K562 (cell line): ENCODE measurements at regions not wholly inside any gene's neighbourhood (a gene's known extent, or its start where the extent isn't known, plus 50 kb on each side); places are given as distances from the start of the nearest gene placed in this dataset.

Experiments used
- ATAC-seq: fragments of 200-7000 bp; cut with Tn5 transposase; 3 replicates; pipeline ENCODE4 v1.9.1; 2020; ENCODE audit warnings: moderate library complexity
- BruUV-seq: library from RNA; stranded (reverse); fragments of 400-500 nt; replicated peaks from 2 replicates; lab custom pipeline; 2021; lab: Mats Ljungman, UMichigan
- CTCF ChIA-PET: fragments of 300-600 bp; formaldehyde crosslinking; extraction: SDS; loops from one replicate; lab custom pipeline; 2021; ENCODE audit warnings: low intra/inter-chr PET ratio; lab: Yijun Ruan, JAX
- POLR2A ChIA-PET: fragments of 300-600, 350-650 bp; sonication (Branson Sonifier 250); formaldehyde crosslinking; extraction: SDS; loops from one replicate; lab custom pipeline; 2021; ENCODE audit warnings: antibody characterized with exemption, inconsistent platforms; lab: Yijun Ruan, JAX
- DNase-seq, 4 experiments: peaks; one replicate each; pipeline versions ENCODE4 v3.0.0 to v3.0.0-alpha.2; 2011 to 2018; ENCODE audit warnings: low spot score in 3 of 4, mixed read lengths in 3 of 4; ENCODE audit errors: extremely low read depth in 1 of 4
- FAIRE-seq: peaks from 2 replicates; lab custom pipeline; 2011; peaks lifted over from hg19 to GRCh38; lab: Jason Lieb, UNC
- H2AFZ ChIP-seq: 2 replicates; pipeline ENCODE4 v1.6.0; 2011; ENCODE audit warnings: low read depth, low read length, control low read depth, inconsistent platforms
- H3K27ac ChIP-seq: fragments of 200-600 bp; 3 replicates; pipeline ENCODE4 v1.8.0; 2011; ENCODE audit warnings: low read depth, mild to moderate bottlenecking, control low read depth, inconsistent platforms, low read length, moderate library complexity, mixed read lengths; ENCODE audit errors: extremely low read depth
- H3K27me3 ChIP-seq, 2 experiments: fragments of 300-600 bp in 1 of 2; 2 replicates in 1 of 2; 3 replicates in 1 of 2; pipeline versions ENCODE4 v1.6.0 to v1.8.0; 2011; ENCODE audit warnings: inconsistent platforms in 2 of 2, low read length in 2 of 2, mild to moderate bottlenecking in 1 of 2, mixed read lengths in 1 of 2, moderate library complexity in 1 of 2; ENCODE audit not compliant: control insufficient read depth in 2 of 2, insufficient read depth in 2 of 2
- H3K36me3 ChIP-seq: fragments of 300-600 bp; 3 replicates; pipeline ENCODE4 v1.8.0; 2011; ENCODE audit warnings: mild to moderate bottlenecking, low read length, inconsistent platforms; ENCODE audit not compliant: control insufficient read depth, insufficient read depth
- H3K4me1 ChIP-seq, 2 experiments: fragments of 200-600 bp in 1 of 2; replicated peaks in 1 of 2; 2 replicates in 1 of 2; 3 replicates in 1 of 2; pipeline versions ENCODE4 v1.5.1 to v1.8.0; 2011; ENCODE audit warnings: inconsistent platforms in 2 of 2, low read length in 2 of 2, mild to moderate bottlenecking in 1 of 2, mixed read lengths in 1 of 2, moderate library complexity in 1 of 2; ENCODE audit not compliant: control insufficient read depth in 2 of 2, insufficient read depth in 2 of 2
- H3K4me2 ChIP-seq: 2 replicates; pipeline ENCODE4 v1.6.1; 2011; ENCODE audit warnings: low read length, control low read depth, inconsistent platforms, mixed read lengths; ENCODE audit not compliant: insufficient read depth
- H3K4me3 ChIP-seq: fragments of 200-600 bp; sonication (generic), shearing (Covaris generic); 2 replicates; pipeline ENCODE4 v1.5.1; 2016; ENCODE audit warnings: control low read depth, inconsistent platforms
- H3K79me2 ChIP-seq: fragments of 200-600 bp; 3 replicates; pipeline ENCODE4 v1.8.0; 2011; ENCODE audit warnings: low read length, inconsistent platforms; ENCODE audit not compliant: control insufficient read depth, insufficient read depth
- H3K9ac ChIP-seq, 2 experiments: 2 replicates each; pipeline versions ENCODE4 v1.6.0 to v1.6.1; 2011; ENCODE audit warnings: low read depth in 2 of 2, low read length in 2 of 2, control low read depth in 1 of 2, inconsistent platforms in 1 of 2, mild to moderate bottlenecking in 1 of 2, mixed read lengths in 1 of 2; ENCODE audit not compliant: insufficient read depth in 1 of 2
- H3K9me1 ChIP-seq: one replicate; pipeline ENCODE4 v1.6.0; 2011; ENCODE audit warnings: inconsistent platforms, mild to moderate bottlenecking, low read length, moderate library complexity; ENCODE audit not compliant: control insufficient read depth, insufficient read depth
- H3K9me3 ChIP-seq: replicated peaks from 2 replicates; pipeline ENCODE4 v1.5.1; 2011; ENCODE audit warnings: low read depth, low read length, inconsistent platforms; ENCODE audit not compliant: control insufficient read depth, insufficient read depth
- H4K20me1 ChIP-seq: replicated peaks from 2 replicates; pipeline ENCODE4 v1.6.1; 2011; ENCODE audit warnings: low read length, inconsistent platforms, mixed read lengths; ENCODE audit not compliant: control insufficient read depth, insufficient read depth
- BRD9 ChIP-seq: fragments of 450-650 bp; IDR thresholded peaks from 2 replicates; pipeline ENCODE4 v1.6.1; 2018; ENCODE audit warnings: low read depth; ENCODE audit not compliant: partially characterized antibody
- CBX2 ChIP-seq: fragments of 200-600 bp; sonication (generic); IDR thresholded peaks from one replicate; pipeline ENCODE4 v1.6.1; 2012; ENCODE audit warnings: mild to moderate bottlenecking, low read length, inconsistent platforms; ENCODE audit not compliant: insufficient read depth, poor library complexity, severe bottlenecking
- CBX8 ChIP-seq: fragments of 200-600 bp; sonication (generic); IDR thresholded peaks from 2 replicates; pipeline ENCODE4 v1.6.1; 2012; ENCODE audit warnings: borderline replicate concordance, mixed run types, low read depth, mild to moderate bottlenecking, moderate library complexity, mixed read lengths, low read length, control low read depth, inconsistent platforms; ENCODE audit not compliant: poor library complexity, severe bottlenecking; ENCODE audit errors: extremely low read depth
- CCNT2 ChIP-seq: IDR thresholded peaks from 2 replicates; pipeline ENCODE4 v1.6.1; 2011; ENCODE audit warnings: borderline replicate concordance, low read depth, mild to moderate bottlenecking, moderate library complexity, mixed read lengths, low read length; ENCODE audit not compliant: insufficient read length; ENCODE audit errors: extremely low read depth
- ELF1 ChIP-seq: fragments of 200-800 bp; sonication (Bioruptor generic); IDR thresholded peaks from 2 replicates; pipeline ENCODE4 v1.6.1; 2016; ENCODE audit warnings: missing genetic modification characterization, missing compliant biosample characterization
- HMG20B ChIP-seq: fragments of 250-450 bp; sonication (Bioruptor Pico); IDR thresholded peaks from 2 replicates; pipeline ENCODE4 v1.5.0; 2021; ENCODE audit warnings: mild to moderate bottlenecking
- HOMEZ ChIP-seq: fragments of 250-450 bp; sonication (Bioruptor Pico); IDR thresholded peaks from 2 replicates; pipeline ENCODE4 v1.4.0; 2020; ENCODE audit warnings: mild to moderate bottlenecking, moderate library complexity
- KAT7 ChIP-seq: sonication (generic); formaldehyde crosslinking; IDR thresholded peaks from 2 replicates; pipeline ENCODE4 v1.8.0; 2022; ENCODE audit warnings: missing genetic modification reagents, mild to moderate bottlenecking, borderline replicate concordance
- MCM7 ChIP-seq, 2 experiments: fragments of 450-650 bp; IDR thresholded peaks; 2 replicates each; pipeline ENCODE4 v1.6.1; 2016 to 2018
- MTA1 ChIP-seq: fragments of 450-650 bp; IDR thresholded peaks from 2 replicates; pipeline ENCODE4 v1.6.1; 2017; ENCODE audit warnings: borderline replicate concordance
- RBM34 ChIP-seq: fragments of 200-400 bp; formaldehyde crosslinking; IDR thresholded peaks from 2 replicates; pipeline ENCODE4 v1.6.1; 2018; ENCODE audit warnings: low read length, borderline replicate concordance; ENCODE audit not compliant: insufficient read depth
- RCOR1 ChIP-seq, 2 experiments: IDR thresholded peaks; 2 replicates each; pipeline ENCODE4 v1.6.1; 2012; ENCODE audit warnings: low read depth in 2 of 2, low read length in 2 of 2, borderline replicate concordance in 1 of 2, improper control_type of control experiment in 1 of 2
- SMARCE1 ChIP-seq: fragments of 450-650 bp; IDR thresholded peaks from 2 replicates; pipeline ENCODE4 v1.7.1; 2016; ENCODE audit warnings: mild to moderate bottlenecking
- SOX6 ChIP-seq: fragments of 450-650 bp; IDR thresholded peaks from 2 replicates; pipeline ENCODE4 v1.6.1; 2014; ENCODE audit warnings: mild to moderate bottlenecking
- SRSF7 ChIP-seq: fragments of 200-400 bp; formaldehyde crosslinking; optimal IDR thresholded peaks from 2 replicates; pipeline ENCODE3; 2017; ENCODE audit warnings: mild to moderate bottlenecking, low read depth, low read length
- TCF7 ChIP-seq: sonication (generic); IDR thresholded peaks from 2 replicates; pipeline ENCODE4 v1.6.1; 2016; ENCODE audit warnings: antibody characterized with exemption, borderline replicate concordance
- ZBTB1 ChIP-seq: sonication (generic); formaldehyde crosslinking; IDR thresholded peaks from 2 replicates; pipeline ENCODE4 v1.8.1; 2023; ENCODE audit warnings: missing genetic modification reagents, low read depth, mild to moderate bottlenecking, borderline replicate concordance
- ZBTB7A ChIP-seq: IDR thresholded peaks from 2 replicates; pipeline ENCODE4 v1.6.1; 2011; ENCODE audit warnings: low read depth, mild to moderate bottlenecking, low read length, moderate library complexity, borderline replicate concordance; ENCODE audit not compliant: control insufficient read depth
- ZNF436 ChIP-seq: fragments of 250-450, 450-650 bp; sonication (Bioruptor Pico); formaldehyde crosslinking; IDR thresholded peaks from 2 replicates; pipeline ENCODE4 v1.7.0; 2020; ENCODE audit warnings: mild to moderate bottlenecking
- ZNF764 ChIP-seq: fragments of 250-450 bp; sonication (Bioruptor Pico); IDR thresholded peaks from 2 replicates; pipeline ENCODE4 v1.4.0; 2020; ENCODE audit warnings: low read depth, mild to moderate bottlenecking, moderate library complexity
- in situ Hi-C: fragments of 300-500 bp; cut with MboI; formaldehyde crosslinking; loops from 4 replicates; pipeline ENCODE4 v1.15.0; 2018; ENCODE audit warnings: inconsistent platforms, mixed read lengths
- intact Hi-C: fragments of 100-400 bp; cut with micrococcal nuclease; formaldehyde crosslinking; loops from 2 replicates; pipeline ENCODE4 v1.14.2; 2022

- Histone ChIP-seq H4K20me1 (no peaks in the 10 kb centered on the region), H3K9me1 (no peaks in the 10 kb centered on the region), H3K9me3 (no peaks in the 10 kb centered on the region), H3K27ac (no peak overlapping the region), H2AFZ (no peak overlapping the region), H3K79me2 (no peaks in the 10 kb centered on the region), H3K27me3 (no peaks in the 10 kb centered on the region), H3K36me3 (no peaks in the 10 kb centered on the region), H3K9ac (no peak overlapping the region), H3K4me1 (no peaks in the 10 kb centered on the region), H3K4me2 (no peak overlapping the region), H3K4me3 (no peak overlapping the region)
- in situ Hi-C loops (no loop called here), intact Hi-C loops (no loop called here)
- BruUV-seq: no TSS peak
- ChIA-PET CTCF (no interaction called here), POLR2A (no interaction called here)
- DNase-seq (no peak), FAIRE-seq (no peak), ATAC-seq (no peak)
- TF ChIP-seq SRSF7: no peak
- no peak for TF ChIP-seq RBM34
- TF ChIP-seq ZNF436 (CRISPR knock-in tag): no peak
- TF ChIP-seq HOMEZ (CRISPR knock-in tag): no peak
- no peak for TF ChIP-seq MCM7 (IDR thresholded peaks at IDR 0.05)
- TF ChIP-seq BRD9: no peak
- no peak for TF ChIP-seq CBX2
- TF ChIP-seq ZBTB1 (CRISPR knock-in tag): no peak
- TF ChIP-seq RCOR1 (IDR thresholded peaks at IDR 0.05; ENCODE audit: borderline replicate concordance in 1 of 2, low read depth in 2 of 2, low read length in 2 of 2): no peak
- TF ChIP-seq SMARCE1: no peak
- TF ChIP-seq CBX8: no peak
- TF ChIP-seq ELF1: no peak
- no peak for TF ChIP-seq MTA1
- TF ChIP-seq ZBTB7A: no peak
- no peak for TF ChIP-seq HMG20B (CRISPR knock-in tag)
- no peak for TF ChIP-seq SOX6
- TF ChIP-seq TCF7: no peak
- no peak for TF ChIP-seq CCNT2
- no peak for TF ChIP-seq KAT7
- no peak for TF ChIP-seq ZNF764 (CRISPR knock-in tag)
These were observed 241.8 kb downstream of the CPXCR1 start for GRCh38 chrX:88988796-88989195.
